ENCODE measurements at regions not wholly inside any gene's neighbourhood (a gene's known extent, or its start where the extent isn't known, plus 50 kb on each side); places are given as distances from the start of the nearest gene placed in this dataset.

- TF ChIP-seq, protein P1, sequence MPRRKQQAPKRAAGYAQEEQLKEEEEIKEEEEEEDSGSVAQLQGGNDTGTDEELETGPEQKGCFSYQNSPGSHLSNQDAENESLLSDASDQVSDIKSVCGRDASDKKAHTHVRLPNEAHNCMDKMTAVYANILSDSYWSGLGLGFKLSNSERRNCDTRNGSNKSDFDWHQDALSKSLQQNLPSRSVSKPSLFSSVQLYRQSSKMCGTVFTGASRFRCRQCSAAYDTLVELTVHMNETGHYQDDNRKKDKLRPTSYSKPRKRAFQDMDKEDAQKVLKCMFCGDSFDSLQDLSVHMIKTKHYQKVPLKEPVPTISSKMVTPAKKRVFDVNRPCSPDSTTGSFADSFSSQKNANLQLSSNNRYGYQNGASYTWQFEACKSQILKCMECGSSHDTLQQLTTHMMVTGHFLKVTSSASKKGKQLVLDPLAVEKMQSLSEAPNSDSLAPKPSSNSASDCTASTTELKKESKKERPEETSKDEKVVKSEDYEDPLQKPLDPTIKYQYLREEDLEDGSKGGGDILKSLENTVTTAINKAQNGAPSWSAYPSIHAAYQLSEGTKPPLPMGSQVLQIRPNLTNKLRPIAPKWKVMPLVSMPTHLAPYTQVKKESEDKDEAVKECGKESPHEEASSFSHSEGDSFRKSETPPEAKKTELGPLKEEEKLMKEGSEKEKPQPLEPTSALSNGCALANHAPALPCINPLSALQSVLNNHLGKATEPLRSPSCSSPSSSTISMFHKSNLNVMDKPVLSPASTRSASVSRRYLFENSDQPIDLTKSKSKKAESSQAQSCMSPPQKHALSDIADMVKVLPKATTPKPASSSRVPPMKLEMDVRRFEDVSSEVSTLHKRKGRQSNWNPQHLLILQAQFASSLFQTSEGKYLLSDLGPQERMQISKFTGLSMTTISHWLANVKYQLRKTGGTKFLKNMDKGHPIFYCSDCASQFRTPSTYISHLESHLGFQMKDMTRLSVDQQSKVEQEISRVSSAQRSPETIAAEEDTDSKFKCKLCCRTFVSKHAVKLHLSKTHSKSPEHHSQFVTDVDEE (CRISPR knock-in tag; IDR thresholded peaks at IDR 0.05): no peak
- no peak for TF ChIP-seq ZNF70 (CRISPR knock-in tag; IDR thresholded peaks at IDR 0.05)
- no peak for TF ChIP-seq ARNTL (CRISPR knock-in tag; IDR thresholded peaks at IDR 0.05; ENCODE audit: borderline replicate concordance, low read depth)
- no peak for TF ChIP-seq ZFP30 (CRISPR knock-in tag; IDR thresholded peaks at IDR 0.05)
- TF ChIP-seq TCF4 (CRISPR knock-in tag; IDR thresholded peaks at IDR 0.05; ENCODE audit: borderline replicate concordance): no peak
- no peak for TF ChIP-seq PPARA (CRISPR knock-in tag; IDR thresholded peaks at IDR 0.05; ENCODE audit: borderline replicate concordance)
- no peak for TF ChIP-seq TOX (CRISPR knock-in tag; IDR thresholded peaks at IDR 0.05; ENCODE audit: borderline replicate concordance)
Measured at GRCh38 chr16:6775712-6776111, 556.9 kb upstream of the RBFOX1 start (continued).

DNA sequence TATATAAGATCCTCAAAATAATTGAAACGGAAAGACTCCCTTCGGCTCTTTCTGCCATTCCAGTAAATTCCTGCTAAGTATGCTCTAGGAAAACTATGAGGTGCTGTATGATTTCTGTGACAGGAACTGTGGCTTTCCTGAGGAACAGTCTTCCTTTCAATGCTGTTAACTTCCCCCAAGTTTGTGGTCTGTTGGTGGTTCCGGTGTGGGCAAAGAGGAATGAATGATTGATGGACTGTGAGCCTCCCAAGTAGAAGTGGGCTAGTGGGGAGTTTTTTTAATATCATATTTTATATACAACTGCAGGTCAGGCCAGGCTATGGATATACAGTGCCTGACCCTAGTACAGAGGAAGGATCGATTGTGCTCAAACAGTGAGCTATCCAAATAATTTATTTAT, 560.7 kb upstream of the RBFOX1 start:
- ATAC-seq: no peak
- no peak for TF ChIP-seq ZC3H10 (CRISPR knock-in tag; IDR thresholded peaks at IDR 0.05)
- no peak for TF ChIP-seq ISL1 (CRISPR knock-in tag; IDR thresholded peaks at IDR 0.05)
- TF ChIP-seq ZFP30 (CRISPR knock-in tag; IDR thresholded peaks at IDR 0.05): no peak

DNA sequence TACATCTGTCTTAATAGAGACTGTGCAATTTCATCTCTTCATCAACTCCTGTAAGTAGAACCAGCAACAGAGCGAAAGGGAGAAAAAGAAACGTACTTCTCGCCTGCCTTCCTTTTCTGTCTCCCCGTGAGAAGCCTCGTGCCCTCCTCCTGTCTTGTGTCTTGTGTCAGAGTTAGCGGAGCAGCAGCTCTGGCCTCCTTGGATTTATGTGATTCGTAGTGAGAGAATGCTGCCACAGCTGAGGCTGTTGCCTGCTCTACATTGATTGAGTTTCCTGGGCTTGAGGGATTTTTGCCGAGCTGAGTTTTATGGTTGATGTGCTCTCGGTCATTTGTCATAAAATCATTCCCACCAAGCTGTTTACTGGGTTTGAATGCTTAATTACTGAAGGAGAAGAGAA, 579.1 kb upstream of the RBFOX1 start:
- TF ChIP-seq ZNF70 (CRISPR knock-in tag; IDR thresholded peaks at IDR 0.05): no peak
- no peak for TF ChIP-seq SNAI2 (CRISPR knock-in tag; IDR thresholded peaks at IDR 0.05)
- no peak for TF ChIP-seq RARB (CRISPR knock-in tag; IDR thresholded peaks at IDR 0.05)
- no peak for TF ChIP-seq PPARA (CRISPR knock-in tag; IDR thresholded peaks at IDR 0.05; ENCODE audit: borderline replicate concordance)
- TF ChIP-seq, protein P2, sequence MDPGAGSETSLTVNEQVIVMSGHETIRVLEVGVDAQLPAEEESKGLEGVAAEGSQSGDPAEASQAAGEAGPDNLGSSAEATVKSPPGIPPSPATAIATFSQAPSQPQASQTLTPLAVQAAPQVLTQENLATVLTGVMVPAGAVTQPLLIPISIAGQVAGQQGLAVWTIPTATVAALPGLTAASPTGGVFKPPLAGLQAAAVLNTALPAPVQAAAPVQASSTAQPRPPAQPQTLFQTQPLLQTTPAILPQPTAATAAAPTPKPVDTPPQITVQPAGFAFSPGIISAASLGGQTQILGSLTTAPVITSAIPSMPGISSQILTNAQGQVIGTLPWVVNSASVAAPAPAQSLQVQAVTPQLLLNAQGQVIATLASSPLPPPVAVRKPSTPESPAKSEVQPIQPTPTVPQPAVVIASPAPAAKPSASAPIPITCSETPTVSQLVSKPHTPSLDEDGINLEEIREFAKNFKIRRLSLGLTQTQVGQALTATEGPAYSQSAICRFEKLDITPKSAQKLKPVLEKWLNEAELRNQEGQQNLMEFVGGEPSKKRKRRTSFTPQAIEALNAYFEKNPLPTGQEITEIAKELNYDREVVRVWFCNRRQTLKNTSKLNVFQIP (CRISPR knock-in tag; IDR thresholded peaks at IDR 0.05; ENCODE audit: borderline replicate concordance, low read depth): no peak
- TF ChIP-seq ZNF565 (CRISPR knock-in tag; conservative IDR thresholded peaks at IDR 0.05; ENCODE audit: low read depth): no peak
- no peak for TF ChIP-seq GLIS3 (CRISPR knock-in tag; IDR thresholded peaks at IDR 0.05)
- no peak for TF ChIP-seq ARNTL (CRISPR knock-in tag; IDR thresholded peaks at IDR 0.05; ENCODE audit: borderline replicate concordance, low read depth)
- no peak for TF ChIP-seq TCF4 (CRISPR knock-in tag; IDR thresholded peaks at IDR 0.05; ENCODE audit: borderline replicate concordance)
- no peak for TF ChIP-seq CSDC2 (CRISPR knock-in tag; IDR thresholded peaks at IDR 0.05)
- TF ChIP-seq OSR1 (CRISPR knock-in tag; IDR thresholded peaks at IDR 0.05): no peak
- TF ChIP-seq, protein P1 (CRISPR knock-in tag; IDR thresholded peaks at IDR 0.05): no peak
- no peak for TF ChIP-seq ESRRG (CRISPR knock-in tag; IDR thresholded peaks at IDR 0.05)
- no peak for TF ChIP-seq ZNF8 (CRISPR knock-in tag; IDR thresholded peaks at IDR 0.05)
- TF ChIP-seq, protein P3, sequence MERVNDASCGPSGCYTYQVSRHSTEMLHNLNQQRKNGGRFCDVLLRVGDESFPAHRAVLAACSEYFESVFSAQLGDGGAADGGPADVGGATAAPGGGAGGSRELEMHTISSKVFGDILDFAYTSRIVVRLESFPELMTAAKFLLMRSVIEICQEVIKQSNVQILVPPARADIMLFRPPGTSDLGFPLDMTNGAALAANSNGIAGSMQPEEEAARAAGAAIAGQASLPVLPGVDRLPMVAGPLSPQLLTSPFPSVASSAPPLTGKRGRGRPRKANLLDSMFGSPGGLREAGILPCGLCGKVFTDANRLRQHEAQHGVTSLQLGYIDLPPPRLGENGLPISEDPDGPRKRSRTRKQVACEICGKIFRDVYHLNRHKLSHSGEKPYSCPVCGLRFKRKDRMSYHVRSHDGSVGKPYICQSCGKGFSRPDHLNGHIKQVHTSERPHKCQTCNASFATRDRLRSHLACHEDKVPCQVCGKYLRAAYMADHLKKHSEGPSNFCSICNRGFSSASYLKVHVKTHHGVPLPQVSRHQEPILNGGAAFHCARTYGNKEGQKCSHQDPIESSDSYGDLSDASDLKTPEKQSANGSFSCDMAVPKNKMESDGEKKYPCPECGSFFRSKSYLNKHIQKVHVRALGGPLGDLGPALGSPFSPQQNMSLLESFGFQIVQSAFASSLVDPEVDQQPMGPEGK (CRISPR knock-in tag; IDR thresholded peaks at IDR 0.05; ENCODE audit: borderline replicate concordance): no peak
- TF ChIP-seq ZFP3 (CRISPR knock-in tag; IDR thresholded peaks at IDR 0.05): no peak
- TF ChIP-seq BACH2 (CRISPR knock-in tag; IDR thresholded peaks at IDR 0.05; ENCODE audit: borderline replicate concordance): no peak
- no peak for TF ChIP-seq CREB5 (CRISPR knock-in tag; IDR thresholded peaks at IDR 0.05; ENCODE audit: low read depth)
- TF ChIP-seq ISL1 (CRISPR knock-in tag; IDR thresholded peaks at IDR 0.05): no peak
- ATAC-seq: no peak

All from SK-N-SH treated with all-trans-retinoic acid at 6 μM for 48 hours (cell line).